ENCODE measurements at regions not wholly inside any gene's neighbourhood (a gene's known extent, or its start where the extent isn't known, plus 50 kb on each side); places are given as distances from the start of the nearest gene placed in this dataset.

DNA sequence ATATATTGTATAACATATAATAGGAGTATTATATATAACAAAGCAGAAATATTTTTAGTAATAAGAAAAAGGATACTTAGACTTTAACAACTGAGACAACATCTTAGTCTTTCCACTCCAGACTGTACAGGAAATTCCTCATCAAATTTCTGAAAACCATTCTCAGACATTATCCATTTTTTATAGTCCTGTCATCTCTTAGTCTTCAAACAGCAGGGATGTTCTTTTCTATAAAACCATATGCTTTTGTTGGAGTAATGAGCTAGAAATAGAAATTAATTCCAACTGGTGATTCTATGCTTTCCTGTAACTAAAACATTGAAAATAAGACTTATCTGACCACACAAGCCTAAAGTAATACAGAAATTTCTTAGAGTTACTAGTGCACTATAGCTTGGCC lies 82.2 kb upstream of the CSNK1A1L start:
- TF ChIP-seq, protein P1, sequence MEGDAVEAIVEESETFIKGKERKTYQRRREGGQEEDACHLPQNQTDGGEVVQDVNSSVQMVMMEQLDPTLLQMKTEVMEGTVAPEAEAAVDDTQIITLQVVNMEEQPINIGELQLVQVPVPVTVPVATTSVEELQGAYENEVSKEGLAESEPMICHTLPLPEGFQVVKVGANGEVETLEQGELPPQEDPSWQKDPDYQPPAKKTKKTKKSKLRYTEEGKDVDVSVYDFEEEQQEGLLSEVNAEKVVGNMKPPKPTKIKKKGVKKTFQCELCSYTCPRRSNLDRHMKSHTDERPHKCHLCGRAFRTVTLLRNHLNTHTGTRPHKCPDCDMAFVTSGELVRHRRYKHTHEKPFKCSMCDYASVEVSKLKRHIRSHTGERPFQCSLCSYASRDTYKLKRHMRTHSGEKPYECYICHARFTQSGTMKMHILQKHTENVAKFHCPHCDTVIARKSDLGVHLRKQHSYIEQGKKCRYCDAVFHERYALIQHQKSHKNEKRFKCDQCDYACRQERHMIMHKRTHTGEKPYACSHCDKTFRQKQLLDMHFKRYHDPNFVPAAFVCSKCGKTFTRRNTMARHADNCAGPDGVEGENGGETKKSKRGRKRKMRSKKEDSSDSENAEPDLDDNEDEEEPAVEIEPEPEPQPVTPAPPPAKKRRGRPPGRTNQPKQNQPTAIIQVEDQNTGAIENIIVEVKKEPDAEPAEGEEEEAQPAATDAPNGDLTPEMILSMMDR (IDR thresholded peaks at IDR 0.05) = no peak
- TF ChIP-seq ZFX (IDR thresholded peaks at IDR 0.05; ENCODE audit: borderline replicate concordance) = no peak
